Fibroblast of pulmonary artery (primary cell): ENCODE measurements at regions not wholly inside any gene's neighbourhood (a gene's known extent, or its start where the extent isn't known, plus 50 kb on each side); places are given as distances from the start of the nearest gene placed in this dataset.

Source experiments
- DNase-seq: peaks from one replicate; pipeline ENCODE4 v3.0.0-alpha.2; 2010; ENCODE audit warnings: low read depth
- H3K4me3 ChIP-seq: replicated peaks from 2 replicates; pipeline ENCODE4 v1.5.1; 2011; ENCODE audit warnings: low read depth, mild to moderate bottlenecking, control low read depth, low read length, moderate library complexity
- CTCF ChIP-seq: IDR thresholded peaks from 2 replicates; pipeline ENCODE4 v1.5.1; 2011; ENCODE audit warnings: mild to moderate bottlenecking, control low read depth, low read length, inconsistent platforms; ENCODE audit errors: missing control alignments

- H3K4me3 ChIP-seq = no peak overlapping the region
- no peak for DNase-seq
Measured at GRCh38 chr16:86992587-86992986, 324.6 kb downstream of the C16orf95 start.

GRCh38 chr16:86993426-86994110 is 323.6 kb downstream of the C16orf95 start:
- DNase-seq = no peak
- TF ChIP-seq CTCF = no peak
- H3K4me3 ChIP-seq = no peak overlapping the region

More at GRCh38 chr16:86992587-86992986, 324.6 kb downstream of the C16orf95 start:
- TF ChIP-seq CTCF = no peak

- peak; percentile 11 for DNase-seq
- H3K4me3 ChIP-seq = no peak overlapping the region
- TF ChIP-seq CTCF = no peak
Measured at GRCh38 chr16:86994215-86994614, 323.0 kb downstream of the C16orf95 start.

GRCh38 chr16:86994651-86995171 is 322.5 kb downstream of the C16orf95 start:
- H3K4me3 ChIP-seq = no peak overlapping the region
- peak; percentile 83 for DNase-seq
- no peak for TF ChIP-seq CTCF

GRCh38 chr16:86995456-86995855 is 321.7 kb downstream of the C16orf95 start:
- H3K4me3 ChIP-seq = no peak overlapping the region
- no peak for DNase-seq
- TF ChIP-seq CTCF = no peak

- no peak for TF ChIP-seq CTCF
- no peak overlapping the region for H3K4me3 ChIP-seq
- no peak for DNase-seq
Measured at GRCh38 chr16:86996081-86996480, 321.1 kb downstream of the C16orf95 start.

GRCh38 chr16:86997058-86997457 is 320.1 kb downstream of the C16orf95 start:
- no peak for TF ChIP-seq CTCF
- no peak overlapping the region for H3K4me3 ChIP-seq
- no peak for DNase-seq
